HepG2 (cell line): ENCODE measurements at regions not wholly inside any gene's neighbourhood (a gene's known extent, or its start where the extent isn't known, plus 50 kb on each side); places are given as distances from the start of the nearest gene placed in this dataset.

Experiments used
- ATAC-seq: fragments of 200-7000 bp; cut with Tn5 transposase; 3 replicates; pipeline ENCODE4 v1.9.1; 2020; ENCODE audit warnings: mild to moderate bottlenecking, moderate library complexity
- BruUV-seq: library from RNA; stranded (reverse); fragments of 400-500 nt; replicated peaks from 2 replicates; lab custom pipeline; 2021; lab: Mats Ljungman, UMichigan
- CTCF ChIA-PET: fragments of 300-600 bp; formaldehyde crosslinking; extraction: SDS; loops from one replicate; lab custom pipeline; 2021; ENCODE audit warnings: low total read pairs, inconsistent platforms, low intra/inter-chr PET ratio; lab: Yijun Ruan, JAX
- POLR2A ChIA-PET: fragments of 350-600 bp; sonication (Branson Sonifier 250); formaldehyde crosslinking; loops from one replicate; lab custom pipeline; 2020; ENCODE audit warnings: antibody characterized with exemption, inconsistent platforms; lab: Yijun Ruan, JAX
- DNase-seq: peaks from one replicate; pipeline ENCODE4 v3.0.0-alpha.2; 2015; ENCODE audit warnings: low spot score
- FAIRE-seq: peaks from 3 replicates; lab custom pipeline; 2011; peaks lifted over from hg19 to GRCh38; lab: Jason Lieb, UNC
- H2AFZ ChIP-seq: one replicate; pipeline ENCODE4 v1.6.1; 2011; ENCODE audit warnings: low read length, inconsistent platforms
- H3K27ac ChIP-seq: fragments of 300-600 bp; 3 replicates; pipeline ENCODE4 v1.8.0; 2011; ENCODE audit warnings: mixed run types, mild to moderate bottlenecking, mixed read lengths, low read length, inconsistent platforms; ENCODE audit not compliant: insufficient read depth; ENCODE audit errors: extremely low read length
- H3K27me3 ChIP-seq, 2 experiments: fragments of 200-600 bp in 1 of 2; 2 replicates in 1 of 2; 3 replicates in 1 of 2; pipeline versions ENCODE4 v1.6.0 to v1.8.0; 2011; ENCODE audit warnings: low read length in 2 of 2, mild to moderate bottlenecking in 2 of 2, moderate library complexity in 2 of 2, inconsistent platforms in 1 of 2; ENCODE audit not compliant: insufficient read depth in 2 of 2, control insufficient read depth in 1 of 2
- H3K36me3 ChIP-seq, 2 experiments: fragments of 200-600 bp in 1 of 2; replicated peaks in 1 of 2; 2 replicates in 1 of 2; 3 replicates in 1 of 2; pipeline versions ENCODE4 v1.5.1 to v1.8.0; 2011; ENCODE audit warnings: low read length in 2 of 2, inconsistent platforms in 1 of 2; ENCODE audit not compliant: insufficient read depth in 2 of 2, control insufficient read depth in 1 of 2
- H3K4me1 ChIP-seq: 2 replicates; pipeline ENCODE4 v1.5.1; 2012; ENCODE audit warnings: low read length, inconsistent platforms; ENCODE audit not compliant: insufficient read depth
- H3K4me2 ChIP-seq: 2 replicates; pipeline ENCODE4 v1.6.0; 2011; ENCODE audit warnings: low read depth, low read length, inconsistent platforms
- H3K4me3 ChIP-seq, 3 experiments: fragments of 200-600 bp in 1 of 3; sonication (generic), shearing (Covaris generic) in 1 of 3; replicated peaks in 1 of 3; 2 replicates each; pipeline ENCODE4 v1.5.1; 2011 to 2016; ENCODE audit warnings: low read length in 3 of 3, inconsistent platforms in 2 of 3, low read depth in 2 of 3, mild to moderate bottlenecking in 2 of 3, control low read depth in 1 of 3, mixed read lengths in 1 of 3; ENCODE audit not compliant: insufficient read depth in 1 of 3
- H3K79me2 ChIP-seq: one replicate; pipeline ENCODE4 v1.6.1; 2011; ENCODE audit warnings: low read length, inconsistent platforms; ENCODE audit not compliant: insufficient read depth
- H3K9ac ChIP-seq: 2 replicates; pipeline ENCODE4 v1.6.0; 2011; ENCODE audit warnings: mild to moderate bottlenecking, low read depth, low read length, inconsistent platforms; ENCODE audit not compliant: insufficient read depth
- H3K9me3 ChIP-seq: 2 replicates; pipeline ENCODE4 v1.5.1; 2012; ENCODE audit warnings: mild to moderate bottlenecking, low read length
- H4K20me1 ChIP-seq: 2 replicates; pipeline ENCODE4 v1.6.0; 2011; ENCODE audit warnings: inconsistent platforms, mild to moderate bottlenecking, low read length, moderate library complexity; ENCODE audit not compliant: insufficient read depth
- E2F5 ChIP-seq: sonication (generic); formaldehyde crosslinking; conservative IDR thresholded peaks from 2 replicates; pipeline ENCODE4 v1.4.0; 2020; ENCODE audit warnings: missing genetic modification reagents
- FOXA3 ChIP-seq: IDR thresholded peaks from 2 replicates; pipeline ENCODE4 v1.6.1; 2016; ENCODE audit warnings: missing genetic modification reagents, missing compliant biosample characterization
- HNRNPUL1 ChIP-seq: fragments of 200-400 bp; formaldehyde crosslinking; IDR thresholded peaks from 2 replicates; pipeline ENCODE4 v1.6.1; 2017; ENCODE audit warnings: low read depth, mild to moderate bottlenecking, low read length, moderate library complexity
- HOXD1 ChIP-seq: sonication (generic); formaldehyde crosslinking; IDR thresholded peaks from 2 replicates; pipeline ENCODE4 v1.5.0; 2020; ENCODE audit warnings: missing genetic modification reagents
- KDM1A ChIP-seq: IDR thresholded peaks from 2 replicates; pipeline ENCODE4 v1.6.1; 2016; ENCODE audit warnings: missing compliant biosample characterization
- NFIC ChIP-seq: IDR thresholded peaks from 2 replicates; pipeline ENCODE4 v1.6.1; 2012; ENCODE audit warnings: mild to moderate bottlenecking, low read length, inconsistent platforms
- PHF5A ChIP-seq: IDR thresholded peaks from one replicate; pipeline ENCODE4 v1.6.1; 2018; ENCODE audit warnings: low read depth, missing genetic modification reagents; ENCODE audit not compliant: unreplicated experiment
- PITX1 ChIP-seq: sonication (generic); formaldehyde crosslinking; IDR thresholded peaks from 2 replicates; pipeline ENCODE4 v1.5.1; 2020; ENCODE audit warnings: mild to moderate bottlenecking, missing genetic modification reagents
- SIX1 ChIP-seq: sonication (generic); formaldehyde crosslinking; IDR thresholded peaks from 2 replicates; pipeline ENCODE4 v1.4.0; 2020; ENCODE audit warnings: missing genetic modification reagents, borderline replicate concordance
- ZBTB7A ChIP-seq: sonication (generic); formaldehyde crosslinking; IDR thresholded peaks from 2 replicates; pipeline ENCODE4 v1.8.0; 2022; ENCODE audit warnings: mild to moderate bottlenecking, missing genetic modification reagents
- ZEB1 ChIP-seq: IDR thresholded peaks from 2 replicates; pipeline ENCODE4 v1.6.1; 2012; ENCODE audit warnings: mild to moderate bottlenecking, low read depth, inconsistent platforms; ENCODE audit not compliant: insufficient replicate concordance
- ZFP37 ChIP-seq: sonication (generic); formaldehyde crosslinking; IDR thresholded peaks from 2 replicates; pipeline ENCODE4 v1.4.0; 2020; ENCODE audit warnings: missing genetic modification reagents, borderline replicate concordance
- ZMYM4 ChIP-seq: sonication (generic); formaldehyde crosslinking; IDR thresholded peaks from 2 replicates; pipeline ENCODE4 v1.8.1; 2023; ENCODE audit warnings: mild to moderate bottlenecking, missing genetic modification reagents
- ZNF160 ChIP-seq: sonication (generic); formaldehyde crosslinking; IDR thresholded peaks from 2 replicates; pipeline ENCODE4 v1.8.0; 2022; ENCODE audit warnings: mild to moderate bottlenecking, inconsistent platforms, missing genetic modification reagents
- ZNF180 ChIP-seq: sonication (generic); formaldehyde crosslinking; IDR thresholded peaks from 2 replicates; pipeline ENCODE4 v1.4.0; 2020; ENCODE audit warnings: low read depth, missing genetic modification reagents, borderline replicate concordance
- ZNF329 ChIP-seq: sonication (generic); formaldehyde crosslinking; IDR thresholded peaks from 2 replicates; pipeline ENCODE4 v1.9.0; 2021; ENCODE audit warnings: low read depth, mild to moderate bottlenecking, missing genetic modification reagents
- ZNF607 ChIP-seq: sonication (generic); formaldehyde crosslinking; IDR thresholded peaks from 2 replicates; pipeline ENCODE4 v1.5.1; 2020; ENCODE audit warnings: missing genetic modification reagents, mild to moderate bottlenecking, borderline replicate concordance
- ZNF678 ChIP-seq: sonication (generic); formaldehyde crosslinking; IDR thresholded peaks from 2 replicates; pipeline ENCODE4 v1.4.0; 2020; ENCODE audit warnings: mild to moderate bottlenecking, missing genetic modification reagents
- ZNF83 ChIP-seq: sonication (generic); formaldehyde crosslinking; IDR thresholded peaks from 2 replicates; pipeline ENCODE4 v1.4.0; 2020; ENCODE audit warnings: missing genetic modification reagents, mild to moderate bottlenecking, borderline replicate concordance
- ZSCAN30 ChIP-seq: sonication (generic); formaldehyde crosslinking; IDR thresholded peaks from 2 replicates; pipeline ENCODE4 v1.5.0; 2020; ENCODE audit warnings: mild to moderate bottlenecking, missing genetic modification reagents
- WGBS: methylation state at CpG from one replicate; pipeline ENCODE4 v1.1.6; 2017; ENCODE audit warnings: low lambda C conversion rate; 5-methylcytosine and 5-hydroxymethylcytosine counted together
- in situ Hi-C: cut with HindIII; loops from 2 replicates; pipeline ENCODE4 v1.10.0; 2017; ENCODE audit warnings: low pct_unique_long_range_greater_than_20kb; ENCODE audit not compliant: extremely low pct_ligation_motif_present
- intact Hi-C: fragments of 100-400 bp; cut with micrococcal nuclease; formaldehyde crosslinking; loops from one replicate; pipeline ENCODE4 v1.10.0; 2022; ENCODE audit not compliant: unreplicated experiment

- Histone ChIP-seq H3K9me3 (peaks cover 68% of the 10 kb centered on the region), H3K27ac (no peak overlapping the region), H4K20me1 (no peaks in the 10 kb centered on the region), H3K27me3 (no peaks in the 10 kb centered on the region), H3K9ac (no peak overlapping the region), H3K4me2 (no peak overlapping the region), H3K4me1 (no peaks in the 10 kb centered on the region), H3K4me3 (no peak overlapping the region), H3K79me2 (no peaks in the 10 kb centered on the region), H3K36me3 (no peaks in the 10 kb centered on the region), H2AFZ (no peak overlapping the region)
- CTCF ChIA-PET: no interaction called here
- 30% methylated on average over 5 of the region's 5 CpGs for WGBS
- no TSS peak for BruUV-seq
- no peak for ATAC-seq
- no peak for FAIRE-seq
- no peak for TF ChIP-seq PITX1 (CRISPR knock-in tag)
- no peak for TF ChIP-seq ZNF160 (CRISPR knock-in tag)
- no peak for TF ChIP-seq ZNF678 (CRISPR knock-in tag)
- no peak for TF ChIP-seq NFIC
- no peak for TF ChIP-seq KDM1A (CRISPR knock-in tag)
- TF ChIP-seq ZFP37 (CRISPR knock-in tag): no peak
- TF ChIP-seq PHF5A (CRISPR knock-in tag): no peak
- TF ChIP-seq ZNF607 (CRISPR knock-in tag): no peak
- no peak for TF ChIP-seq ZNF180 (CRISPR knock-in tag)
- TF ChIP-seq ZBTB7A (CRISPR knock-in tag): no peak
- TF ChIP-seq HOXD1: no peak
- no peak for TF ChIP-seq ZNF329 (CRISPR knock-in tag)
- TF ChIP-seq HNRNPUL1: no peak
- TF ChIP-seq SIX1 (CRISPR knock-in tag): no peak
- no peak for TF ChIP-seq E2F5 (CRISPR knock-in tag)
- TF ChIP-seq FOXA3 (CRISPR knock-in tag): no peak
- TF ChIP-seq ZSCAN30 (CRISPR knock-in tag): no peak
- no peak for TF ChIP-seq ZMYM4 (CRISPR knock-in tag)
- TF ChIP-seq ZEB1: no peak
- TF ChIP-seq ZNF83 (CRISPR knock-in tag): no peak
- in situ Hi-C loops: no loop called here
- no peak for DNase-seq
- POLR2A ChIA-PET: no interaction called here
- intact Hi-C loops: no loop called here
Measured at GRCh38 chr1:82901561-82901960, 1097.4 kb downstream of the TTLL7 start.
